ENCODE measurements at regions not wholly inside any gene's neighbourhood (a gene's known extent, or its start where the extent isn't known, plus 50 kb on each side); places are given as distances from the start of the nearest gene placed in this dataset.
"Not testable (repeated sequence)": the region's sequence is repeated elsewhere in the genome, so short reads cannot be mapped to it uniquely, and the experiment has no call there.

DNA sequence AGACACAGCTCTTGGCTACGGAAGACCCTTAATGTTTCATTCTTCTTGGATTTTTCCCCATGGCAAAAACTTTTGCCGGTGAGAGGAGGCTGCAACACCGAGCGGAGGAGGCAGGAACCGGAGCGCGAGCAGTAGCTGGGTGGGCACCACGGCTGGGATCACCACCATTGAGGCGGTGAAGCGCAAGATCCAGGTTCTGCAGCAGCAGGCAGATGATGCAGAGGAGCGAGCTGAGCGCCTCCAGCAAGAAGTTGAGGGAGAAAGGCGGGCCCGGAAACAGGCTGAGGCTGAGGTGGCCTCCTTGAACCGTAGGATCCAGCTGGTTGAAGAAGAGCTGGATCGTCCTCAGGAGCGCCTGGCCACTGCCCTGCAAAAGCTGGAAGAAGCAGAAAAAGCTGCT, 108.2 kb upstream of the TOX3 start:
- not testable (repeated sequence) for TF ChIP-seq POLR2AphosphoS5 (IDR thresholded peaks at IDR 0.05)
- TF ChIP-seq, protein P1, sequence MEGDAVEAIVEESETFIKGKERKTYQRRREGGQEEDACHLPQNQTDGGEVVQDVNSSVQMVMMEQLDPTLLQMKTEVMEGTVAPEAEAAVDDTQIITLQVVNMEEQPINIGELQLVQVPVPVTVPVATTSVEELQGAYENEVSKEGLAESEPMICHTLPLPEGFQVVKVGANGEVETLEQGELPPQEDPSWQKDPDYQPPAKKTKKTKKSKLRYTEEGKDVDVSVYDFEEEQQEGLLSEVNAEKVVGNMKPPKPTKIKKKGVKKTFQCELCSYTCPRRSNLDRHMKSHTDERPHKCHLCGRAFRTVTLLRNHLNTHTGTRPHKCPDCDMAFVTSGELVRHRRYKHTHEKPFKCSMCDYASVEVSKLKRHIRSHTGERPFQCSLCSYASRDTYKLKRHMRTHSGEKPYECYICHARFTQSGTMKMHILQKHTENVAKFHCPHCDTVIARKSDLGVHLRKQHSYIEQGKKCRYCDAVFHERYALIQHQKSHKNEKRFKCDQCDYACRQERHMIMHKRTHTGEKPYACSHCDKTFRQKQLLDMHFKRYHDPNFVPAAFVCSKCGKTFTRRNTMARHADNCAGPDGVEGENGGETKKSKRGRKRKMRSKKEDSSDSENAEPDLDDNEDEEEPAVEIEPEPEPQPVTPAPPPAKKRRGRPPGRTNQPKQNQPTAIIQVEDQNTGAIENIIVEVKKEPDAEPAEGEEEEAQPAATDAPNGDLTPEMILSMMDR (IDR thresholded peaks at IDR 0.05), result not testable (repeated sequence)
